Erythroblast (primary cell): ENCODE measurements at regions not wholly inside any gene's neighbourhood (a gene's known extent, or its start where the extent isn't known, plus 50 kb on each side); places are given as distances from the start of the nearest gene placed in this dataset.

Experiments
- GATA1 ChIP-seq: IDR thresholded peaks from 2 replicates; pipeline ENCODE4 v1.6.1; 2011; ENCODE audit warnings: low read depth, mild to moderate bottlenecking, control low read depth, low read length, moderate library complexity
- POLR2A ChIP-seq: IDR thresholded peaks from 2 replicates; pipeline ENCODE4 v1.6.1; 2011; ENCODE audit warnings: mild to moderate bottlenecking, low read length

GRCh38 chr9:85212209-85212608 lies 529.5 kb downstream of the AGTPBP1 start:
- TF ChIP-seq POLR2A (no peak), GATA1 (no peak)
